Hepatocyte (in vitro differentiated cells): ENCODE measurements at regions not wholly inside any gene's neighbourhood (a gene's known extent, or its start where the extent isn't known, plus 50 kb on each side); places are given as distances from the start of the nearest gene placed in this dataset.

ENCODE experiments used
- DNase-seq: peaks from one replicate; pipeline ENCODE4 v3.0.0-alpha.2; 2016; ENCODE audit warnings: low spot score
- H2AFZ ChIP-seq: fragments of 200-600 bp; sonication (generic); 2 replicates; pipeline ENCODE4 v1.6.0; 2016; ENCODE audit warnings: antibody characterized with exemption, mild to moderate bottlenecking
- H3K27ac ChIP-seq: fragments of 200-600 bp; sonication (generic); 2 replicates; pipeline ENCODE4 v1.5.1; 2016; ENCODE audit warnings: mild to moderate bottlenecking
- H3K27me3 ChIP-seq: fragments of 200-600 bp; sonication (generic); 2 replicates; pipeline ENCODE4 v1.6.1; 2016
- H3K36me3 ChIP-seq: fragments of 200-600 bp; sonication (generic); replicated peaks from 2 replicates; pipeline ENCODE4 v1.5.1; 2016; ENCODE audit warnings: low read depth; ENCODE audit not compliant: insufficient read depth
- H3K4me1 ChIP-seq: fragments of 200-600 bp; sonication (generic); 2 replicates; pipeline ENCODE4 v1.5.1; 2016; ENCODE audit warnings: mild to moderate bottlenecking, moderate library complexity; ENCODE audit not compliant: insufficient read depth
- H3K4me2 ChIP-seq: fragments of 200-600 bp; sonication (generic); 2 replicates; pipeline ENCODE4 v1.6.0; 2016
- H3K4me3 ChIP-seq: fragments of 200-600 bp; sonication (generic); 2 replicates; pipeline ENCODE4 v1.5.1; 2016; ENCODE audit warnings: mild to moderate bottlenecking
- H3K79me2 ChIP-seq: fragments of 200-600 bp; sonication (generic); 2 replicates; pipeline ENCODE4 v1.6.0; 2017; ENCODE audit warnings: mild to moderate bottlenecking
- H3K9me2 ChIP-seq: fragments of 200-600 bp; sonication (generic); replicated peaks from 2 replicates; pipeline ENCODE4 v1.6.0; 2017; ENCODE audit warnings: mild to moderate bottlenecking; ENCODE audit not compliant: insufficient read depth
- H3K9me3 ChIP-seq: fragments of 200-600 bp; sonication (generic); 2 replicates; pipeline ENCODE4 v1.5.1; 2016; ENCODE audit warnings: low read depth, mild to moderate bottlenecking
- H4K20me1 ChIP-seq: fragments of 200-600 bp; sonication (generic); 2 replicates; pipeline ENCODE4 v1.6.0; 2016; ENCODE audit warnings: mild to moderate bottlenecking; ENCODE audit not compliant: insufficient read depth, poor library complexity, severe bottlenecking
- CTCF ChIP-seq: fragments of 200-600 bp; sonication (generic); IDR thresholded peaks from 2 replicates; pipeline ENCODE4 v1.5.1; 2016; ENCODE audit warnings: antibody characterized with exemption, mild to moderate bottlenecking; ENCODE audit not compliant: poor library complexity
- EZH2 ChIP-seq: fragments of 200-600 bp; sonication (generic); IDR thresholded peaks from 2 replicates; pipeline ENCODE4 v1.6.1; 2016; ENCODE audit warnings: antibody characterized with exemption, mild to moderate bottlenecking, borderline replicate concordance
- EZH2phosphoT487 ChIP-seq: fragments of 200-600 bp; sonication (generic); IDR thresholded peaks from one replicate; pipeline ENCODE4 v1.6.1; 2018; ENCODE audit warnings: antibody characterized with exemption, mild to moderate bottlenecking, low read depth, moderate library complexity; ENCODE audit not compliant: unreplicated experiment, severe bottlenecking
- WGBS: methylation state at CpG from one replicate; pipeline ENCODE4 v1.1.6; 2016; ENCODE audit warnings: low lambda C conversion rate; ENCODE audit errors: missing lambda C conversion rate; 5-methylcytosine and 5-hydroxymethylcytosine counted together

- Histone ChIP-seq H3K9me3 (no peaks in the 10 kb centered on the region), H3K36me3 (no peaks in the 10 kb centered on the region), H3K4me1 (no peaks in the 10 kb centered on the region), H4K20me1 (no peaks in the 10 kb centered on the region), H2AFZ (no peak overlapping the region), H3K4me3 (no peak overlapping the region), H3K79me2 (no peaks in the 10 kb centered on the region), H3K27ac (no peak overlapping the region), H3K9me2 (no peaks in the 10 kb centered on the region), H3K27me3 (peaks cover 19% of the 10 kb centered on the region), H3K4me2 (no peak overlapping the region)
- TF ChIP-seq CTCF (no peak), EZH2 (no peak), EZH2phosphoT487 (no peak)
- no peak for DNase-seq
- WGBS: 74% methylated on average over 19 of the region's 19 CpGs
These were observed 86.4 kb downstream of the RBFOX3 start for GRCh38 chr17:79524213-79525187.

- Histone ChIP-seq H3K9me3 (no peaks in the 10 kb centered on the region), H3K4me1 (no peaks in the 10 kb centered on the region), H3K27ac (no peak overlapping the region), H3K36me3 (no peaks in the 10 kb centered on the region), H3K4me2 (no peak overlapping the region), H4K20me1 (no peaks in the 10 kb centered on the region), H3K4me3 (no peak overlapping the region), H3K79me2 (no peaks in the 10 kb centered on the region), H2AFZ (no peak overlapping the region), H3K9me2 (no peaks in the 10 kb centered on the region), H3K27me3 (peaks cover 19% of the 10 kb centered on the region)
- no peak for DNase-seq
- 86% methylated on average over 6 of the region's 6 CpGs for WGBS
- no peak for TF ChIP-seq EZH2
- no peak for TF ChIP-seq EZH2phosphoT487
- TF ChIP-seq CTCF: no peak
These were observed 88.4 kb downstream of the RBFOX3 start for GRCh38 chr17:79522414-79522813.

- H3K27me3 ChIP-seq: peaks cover 19% of the 10 kb centered on the region
- no peak for TF ChIP-seq CTCF
- no peak for TF ChIP-seq EZH2phosphoT487
- TF ChIP-seq EZH2: no peak
- no peaks in the 10 kb centered on the region for H3K36me3 ChIP-seq
- H3K27ac ChIP-seq: no peak overlapping the region
- H3K9me2 ChIP-seq: no peaks in the 10 kb centered on the region
- no peaks in the 10 kb centered on the region for H3K79me2 ChIP-seq
- WGBS: 76% methylated on average over 4 of the region's 4 CpGs
- H3K4me1 ChIP-seq: no peaks in the 10 kb centered on the region
- no peak overlapping the region for H2AFZ ChIP-seq
- no peaks in the 10 kb centered on the region for H3K9me3 ChIP-seq
- H3K4me3 ChIP-seq: no peak overlapping the region
- H3K4me2 ChIP-seq: no peak overlapping the region
- no peaks in the 10 kb centered on the region for H4K20me1 ChIP-seq
- no peak for DNase-seq
These were observed 89.6 kb downstream of the RBFOX3 start for GRCh38 chr17:79521225-79521624.
